NCI-H1417 treated with DMSO at 0.1 percent for 48 hours (cell line): ENCODE measurements at regions not wholly inside any gene's neighbourhood (a gene's known extent, or its start where the extent isn't known, plus 50 kb on each side); places are given as distances from the start of the nearest gene placed in this dataset.
"Not testable (repeated sequence)": the region's sequence is repeated elsewhere in the genome, so short reads cannot be mapped to it uniquely, and the experiment has no call there.

ENCODE experiments used
- DNase-seq: peaks from one replicate; lab custom pipeline; 2025; lab: John Stamatoyannopoulos, UW

- DNase-seq: no peak
Observed at GRCh38 chrX:10676235-10676957, 56.0 kb upstream of the MID1 start.

- no peak for DNase-seq
Observed at GRCh38 chrX:10677490-10677889, 57.1 kb upstream of the MID1 start.

- no peak for DNase-seq
Observed at GRCh38 chrX:10679387-10679786, 59.0 kb upstream of the MID1 start.

GRCh38 chrX:10681167-10681566 is 60.8 kb upstream of the MID1 start:
- no peak for DNase-seq

GRCh38 chrX:10683631-10684030 is 63.2 kb upstream of the MID1 start:
- DNase-seq: not testable (repeated sequence)

GRCh38 chrX:10685923-10686595 is 65.7 kb upstream of the MID1 start:
- no peak for DNase-seq

GRCh38 chrX:10691751-10692150 is 71.4 kb upstream of the MID1 start:
- not testable (repeated sequence) for DNase-seq

- no peak for DNase-seq
Observed at GRCh38 chrX:10697616-10698317, 77.4 kb upstream of the MID1 start.

GRCh38 chrX:10698318-10698640 is 77.9 kb upstream of the MID1 start:
- no peak for DNase-seq

- DNase-seq: no peak
Observed at GRCh38 chrX:10702031-10702430, 81.6 kb upstream of the MID1 start.

GRCh38 chrX:10706342-10706741 is 86.0 kb upstream of the MID1 start:
- DNase-seq: not testable (repeated sequence)

GRCh38 chrX:10707773-10708172 is 87.4 kb upstream of the MID1 start:
- no peak for DNase-seq

- DNase-seq: no peak
Observed at GRCh38 chrX:10709276-10709675, 88.9 kb upstream of the MID1 start.

- DNase-seq: no peak
Observed at GRCh38 chrX:10714531-10714930, 94.1 kb upstream of the MID1 start.

- peak; percentile 55 for DNase-seq
Observed at GRCh38 chrX:10722851-10723250, 102.5 kb upstream of the MID1 start.

GRCh38 chrX:10725071-10725470 is 104.7 kb upstream of the MID1 start:
- no peak for DNase-seq

GRCh38 chrX:10726647-10727046 is 106.3 kb upstream of the MID1 start:
- no peak for DNase-seq

GRCh38 chrX:10728806-10729389 is 108.5 kb upstream of the MID1 start:
- DNase-seq: no peak

GRCh38 chrX:10739426-10739825 is 119.0 kb upstream of the MID1 start:
- no peak for DNase-seq

- no peak for DNase-seq
Observed at GRCh38 chrX:10741003-10741402, 120.6 kb upstream of the MID1 start.

- DNase-seq: no peak
Observed at GRCh38 chrX:10741550-10741949, 121.2 kb upstream of the MID1 start.

GRCh38 chrX:10743476-10743875 is 123.1 kb upstream of the MID1 start:
- no peak for DNase-seq

- peak; percentile 55 for DNase-seq
Observed at GRCh38 chrX:10744007-10744406, 123.6 kb upstream of the MID1 start.
